Hippocampal formation (tissue), 2 donors: ENCODE measurements at regions not wholly inside any gene's neighbourhood (a gene's known extent, or its start where the extent isn't known, plus 50 kb on each side); places are given as distances from the start of the nearest gene placed in this dataset.
"Not testable (repeated sequence)": the region's sequence is repeated elsewhere in the genome, so short reads cannot be mapped to it uniquely, and the experiment has no call there.

ENCODE experiments used
- DNase-seq, 2 donors: peaks; one replicate each; lab custom pipeline; 2025; lab: John Stamatoyannopoulos, UW

DNA sequence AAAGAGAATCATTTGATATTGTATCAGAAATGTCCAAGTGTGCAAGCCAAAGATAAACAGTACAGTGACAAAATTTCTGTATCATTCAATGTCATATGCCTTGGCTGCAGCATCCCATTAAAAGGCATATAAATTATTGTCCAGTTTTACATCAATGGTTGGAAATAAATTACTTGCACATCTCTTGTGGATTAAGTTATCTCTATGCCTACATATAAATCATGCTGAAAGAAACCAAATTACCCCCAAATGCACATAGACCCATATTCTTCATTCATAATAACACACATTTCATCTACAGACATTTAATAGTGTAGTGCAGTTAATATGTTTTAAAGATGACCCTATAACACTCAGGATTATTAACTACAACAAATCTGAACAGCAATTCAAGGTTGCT lies 1415.7 kb upstream of the PCDH9 start:
- DNase-seq: no peak

DNA sequence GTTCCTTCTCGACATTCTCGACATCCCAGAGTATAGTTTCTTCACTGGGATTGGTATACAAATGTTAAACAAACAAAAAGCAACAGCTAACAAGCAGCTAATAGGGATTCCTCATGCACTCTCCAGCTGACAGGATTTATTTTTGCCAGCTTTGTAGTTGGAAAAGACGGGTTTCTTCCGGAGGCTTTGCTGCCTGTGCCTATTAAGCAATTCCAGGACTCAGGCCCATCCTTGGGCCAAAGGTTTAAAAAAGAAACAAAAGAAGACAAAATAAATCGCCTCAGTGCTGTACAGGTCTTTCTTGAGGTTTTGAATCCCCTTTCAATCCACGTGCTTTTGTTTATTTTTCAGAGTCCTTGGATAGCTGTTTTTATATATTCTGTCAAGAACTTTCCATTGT lies 1414.5 kb upstream of the PCDH9 start:
- DNase-seq: no peak

DNA sequence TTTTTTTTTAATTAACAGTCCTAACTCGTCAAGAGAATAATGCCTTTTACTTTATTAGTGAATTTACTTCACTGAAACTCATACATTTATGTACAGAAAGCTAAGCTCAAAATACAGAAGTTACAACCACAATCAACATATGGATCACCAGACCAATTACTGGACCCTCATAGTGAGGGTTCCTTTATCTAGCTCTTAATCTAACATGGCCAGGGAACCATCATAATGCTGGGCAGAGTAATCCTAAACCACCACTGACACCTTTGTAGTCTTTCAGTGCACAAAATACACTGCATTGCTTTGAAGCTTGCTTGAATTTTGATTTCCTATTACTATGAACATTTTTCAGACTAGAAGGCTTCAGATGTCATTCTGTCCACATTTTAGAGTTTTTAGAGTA lies 1406.6 kb upstream of the PCDH9 start:
- DNase-seq: no peak

DNA sequence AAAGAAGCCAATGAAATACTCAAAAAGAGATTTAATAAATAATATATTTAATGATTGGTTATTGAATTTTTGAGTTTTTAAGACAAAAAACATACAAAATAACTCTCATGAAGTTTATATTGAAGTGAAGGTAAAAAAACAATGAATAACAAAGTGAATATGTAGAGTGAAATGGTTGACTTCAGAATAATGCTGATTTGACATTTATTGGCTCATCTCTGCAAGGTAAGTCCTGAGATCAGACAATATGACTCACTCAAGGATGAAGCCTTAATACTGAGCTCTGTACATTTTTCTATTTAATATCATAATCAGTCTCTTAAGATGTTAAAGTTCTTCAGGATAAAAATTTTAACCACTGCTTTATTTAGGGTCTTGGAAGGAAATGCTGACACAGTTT lies 1398.9 kb upstream of the PCDH9 start:
- no peak for DNase-seq

DNA sequence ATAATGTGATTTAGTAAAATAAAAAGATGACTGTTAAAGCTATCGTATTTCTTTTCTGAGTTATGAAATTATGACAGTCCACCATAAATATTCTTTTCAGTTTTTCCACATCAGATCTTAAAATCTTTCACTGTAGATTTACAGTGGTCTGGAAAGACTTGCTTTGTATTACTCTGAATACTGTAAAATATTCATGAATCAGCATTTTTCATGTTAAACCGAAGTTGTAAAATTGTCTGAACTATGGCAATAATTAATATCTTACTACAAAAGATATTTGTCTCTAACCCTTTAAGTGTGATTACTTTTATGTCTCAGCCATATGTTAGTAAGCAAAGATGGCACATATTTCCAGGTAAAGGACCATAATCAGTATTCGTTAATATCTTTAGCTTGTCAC lies 1397.2 kb upstream of the PCDH9 start:
- no peak for DNase-seq

DNA sequence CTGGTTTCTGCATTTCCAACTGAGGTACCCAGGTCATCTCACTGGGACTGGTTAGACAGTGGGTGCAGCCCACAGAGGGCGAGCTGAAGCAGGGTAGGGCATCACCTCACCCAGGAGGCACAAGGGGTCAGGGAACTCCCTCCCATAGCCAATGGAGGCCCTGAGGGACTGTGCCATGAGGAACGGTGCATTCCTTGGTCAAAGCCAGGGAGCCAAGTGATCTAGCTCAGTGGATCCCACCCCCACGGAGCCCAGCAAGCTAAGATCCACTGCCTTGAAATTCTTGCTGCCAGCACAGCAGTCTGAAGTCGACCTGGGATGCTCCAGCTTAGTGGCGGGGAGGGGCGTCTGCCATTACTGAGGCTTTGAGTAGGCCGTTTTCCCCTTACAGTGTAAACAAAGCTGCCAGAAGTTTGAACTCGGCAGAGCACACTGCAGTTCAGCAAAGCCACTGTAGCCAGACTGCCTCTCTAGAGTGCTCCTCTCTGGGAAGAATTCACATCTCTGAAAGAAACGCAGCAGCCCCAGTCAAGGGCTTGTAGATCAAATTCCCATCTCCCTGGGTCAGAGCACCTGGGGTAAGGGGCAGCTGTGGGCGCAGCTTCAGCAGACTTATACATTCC lies 1386.6 kb upstream of the PCDH9 start:
- no peak for DNase-seq

DNA sequence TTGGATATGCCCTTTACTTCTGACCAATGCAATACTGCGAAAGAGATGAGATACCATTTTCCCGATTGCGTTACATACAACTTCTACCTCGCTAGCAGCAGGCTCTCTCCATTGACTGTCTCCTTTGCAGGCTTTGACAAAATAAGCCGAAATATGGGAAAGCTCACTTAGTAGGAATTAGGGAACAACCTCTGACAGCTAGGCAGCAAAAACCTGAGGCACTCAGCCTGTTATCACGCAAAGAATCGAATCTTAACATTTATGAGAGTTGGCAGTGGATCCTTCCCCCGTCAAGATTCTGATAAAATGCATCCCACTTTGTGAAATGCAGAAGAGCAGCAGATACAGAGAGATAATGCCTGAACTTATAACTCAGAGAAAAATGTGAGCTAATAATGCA lies 1379.5 kb upstream of the PCDH9 start:
- no peak for DNase-seq

DNA sequence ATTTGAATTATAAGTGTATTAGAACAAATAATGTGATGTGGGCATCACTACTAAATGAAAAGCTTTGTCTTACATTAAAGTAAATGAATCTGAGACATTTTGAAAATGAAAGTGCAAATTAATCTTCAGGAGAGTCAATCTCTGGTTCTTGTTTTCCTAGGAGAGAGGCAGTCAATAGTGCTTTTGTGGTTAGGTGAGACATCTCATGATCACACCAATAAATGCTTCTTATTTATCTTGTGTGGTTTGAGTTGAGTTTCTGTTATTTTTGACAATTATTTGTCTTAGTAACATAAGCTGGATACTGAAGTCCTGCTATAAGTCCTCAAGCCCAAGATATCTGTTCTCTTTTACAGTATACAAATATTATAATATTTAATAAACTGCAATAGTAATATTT lies 1378.0 kb upstream of the PCDH9 start:
- DNase-seq: no peak

DNA sequence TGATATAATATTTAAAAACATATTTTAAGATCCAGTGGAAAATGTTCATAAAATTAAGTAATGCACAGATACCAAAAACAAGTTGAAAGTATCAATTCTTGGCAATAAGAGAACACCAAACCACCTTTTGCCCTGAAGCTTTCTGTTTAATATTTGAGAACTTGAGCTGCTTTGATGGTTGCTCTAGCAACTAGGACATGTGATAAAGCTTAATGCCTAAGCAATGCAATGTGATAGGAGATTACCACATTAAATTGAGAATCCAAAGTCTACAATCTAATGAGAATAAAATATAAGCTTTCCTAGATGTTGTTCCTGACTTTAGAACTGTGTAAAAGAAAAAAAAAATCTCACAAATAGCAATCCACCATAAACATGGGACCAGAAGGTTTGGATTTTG lies 1367.5 kb upstream of the PCDH9 start:
- no peak for DNase-seq

DNA sequence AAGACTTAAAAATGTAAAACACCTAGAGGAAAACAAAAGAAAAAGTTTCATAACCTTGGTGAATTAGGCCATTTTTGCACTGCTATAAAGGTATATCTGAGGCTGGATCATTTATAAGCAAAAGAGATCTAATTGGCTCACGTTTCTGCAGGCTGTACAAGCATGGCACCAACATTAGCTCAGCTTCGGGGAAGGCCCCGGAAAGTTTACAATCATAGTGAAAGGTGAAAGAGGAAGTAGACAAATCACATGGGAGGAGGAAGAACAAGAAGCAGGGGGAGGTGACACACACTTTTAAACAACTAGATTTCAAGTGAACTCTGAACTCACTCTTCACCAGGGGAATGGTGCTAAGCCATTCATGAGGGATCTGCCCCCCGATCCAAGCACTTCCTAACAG lies 1358.5 kb upstream of the PCDH9 start:
- no peak for DNase-seq

DNA sequence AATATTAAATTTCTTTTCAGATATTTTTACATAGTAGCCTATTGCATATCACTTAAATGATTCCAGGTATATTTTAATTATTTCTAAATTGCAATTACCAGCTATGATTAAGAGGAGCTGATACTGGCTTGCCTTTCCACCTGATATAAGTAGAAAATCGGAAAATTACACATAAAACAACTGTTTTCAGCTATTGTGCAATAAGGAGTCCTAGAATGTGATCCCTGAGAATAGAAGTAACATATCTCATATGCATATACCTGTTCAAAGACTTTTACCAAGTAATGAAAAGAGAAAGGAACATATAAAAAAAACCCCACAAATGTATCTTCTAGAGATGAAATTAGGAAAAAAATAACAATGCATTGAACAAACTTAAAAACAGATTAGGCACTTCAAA lies 1354.6 kb upstream of the PCDH9 start:
- no peak for DNase-seq

DNA sequence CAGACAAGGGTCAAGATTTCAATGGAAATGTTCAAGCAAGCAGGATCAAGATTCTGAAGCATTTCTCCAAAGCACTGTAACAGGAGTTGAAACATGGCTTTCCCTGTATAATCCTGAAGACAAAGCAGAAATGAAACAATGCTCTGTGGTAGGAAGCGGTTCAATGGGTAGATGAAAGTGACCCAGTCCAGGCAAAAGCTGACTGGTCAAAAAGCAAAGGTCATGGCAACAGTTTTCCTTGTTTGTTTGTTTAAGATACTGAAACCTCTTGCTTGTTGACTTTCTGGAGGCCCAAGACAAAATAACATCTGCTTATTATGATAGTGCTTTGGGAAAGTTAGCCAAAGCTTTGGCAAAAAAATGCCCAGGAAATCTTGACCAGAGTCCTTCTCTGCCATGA lies 1343.9 kb upstream of the PCDH9 start:
- DNase-seq: no peak

DNA sequence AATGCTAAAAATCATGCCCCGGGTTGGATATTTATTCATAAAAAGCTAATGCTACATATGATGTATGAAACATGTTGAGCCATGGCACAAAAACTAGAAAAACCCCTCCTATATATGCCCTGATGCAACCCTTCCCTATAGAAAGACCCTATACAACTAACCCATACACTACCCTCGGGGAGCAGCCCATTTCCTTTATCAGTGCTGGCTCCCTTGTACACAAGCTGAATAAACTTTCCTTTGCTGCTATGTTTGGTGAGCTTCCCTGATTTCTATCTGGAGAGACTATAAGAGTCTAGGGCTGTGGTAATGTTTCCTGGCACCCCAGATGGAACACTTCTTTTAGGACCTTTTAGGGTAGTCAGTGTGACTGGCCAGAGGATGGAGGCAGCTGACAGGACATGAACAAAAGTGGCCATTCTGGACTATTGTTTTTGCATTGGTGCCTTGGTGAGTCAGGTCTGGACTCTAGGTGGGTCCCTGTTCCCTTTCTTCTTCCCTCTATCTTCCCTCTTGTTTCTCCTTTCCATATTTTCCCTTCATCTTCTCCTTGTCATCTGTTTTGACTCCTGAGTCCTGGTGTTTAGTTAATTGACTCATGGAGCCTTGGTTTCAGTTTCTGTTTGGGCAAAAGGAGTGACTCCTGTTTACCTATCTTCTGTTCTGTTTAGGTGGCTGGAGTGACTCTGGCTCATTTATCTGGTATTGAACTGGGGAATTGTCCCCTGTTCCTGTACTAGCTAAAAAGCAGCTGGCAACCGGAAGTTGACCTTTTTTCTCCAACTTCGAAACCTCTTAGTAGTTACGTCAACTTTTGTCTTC lies 1321.8 kb upstream of the PCDH9 start:
- DNase-seq: no peak

DNA sequence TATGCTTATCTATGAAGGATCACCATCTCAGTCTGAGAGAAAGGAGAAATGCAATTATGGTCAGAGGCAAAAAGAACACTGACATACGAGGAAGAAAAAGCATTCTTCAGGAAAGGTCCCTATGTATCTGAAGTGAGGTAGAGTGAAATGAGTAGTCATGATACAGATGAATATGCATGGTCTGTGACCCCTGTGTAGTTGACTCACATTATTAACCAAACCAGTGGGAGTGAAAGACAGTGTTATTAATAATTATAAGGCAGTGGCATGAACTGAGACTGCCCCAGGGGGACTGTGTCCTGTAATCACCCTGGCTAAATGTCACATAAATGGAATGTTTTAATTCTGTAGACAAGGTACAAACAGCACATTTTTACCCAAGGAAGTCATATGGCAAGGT lies 1320.2 kb upstream of the PCDH9 start:
- DNase-seq: no peak

DNA sequence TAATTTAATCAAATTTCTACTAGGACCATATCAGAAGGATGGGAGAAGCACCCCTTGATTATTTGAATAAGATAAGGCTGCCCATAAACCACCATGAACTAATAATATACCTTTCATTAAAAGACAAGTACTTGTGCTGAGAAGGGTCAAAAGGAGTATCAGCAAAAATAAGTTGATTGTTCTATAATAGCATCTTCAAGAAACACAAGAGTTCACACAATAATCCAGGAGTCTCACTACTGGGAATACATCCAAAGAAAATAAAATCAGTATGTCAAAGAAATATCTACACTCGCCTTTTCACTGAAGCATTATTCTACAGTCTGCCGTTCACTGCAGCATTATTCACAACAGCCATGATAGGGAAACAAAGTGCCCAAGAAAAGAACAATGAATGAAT lies 1310.1 kb upstream of the PCDH9 start:
- no peak for DNase-seq

DNA sequence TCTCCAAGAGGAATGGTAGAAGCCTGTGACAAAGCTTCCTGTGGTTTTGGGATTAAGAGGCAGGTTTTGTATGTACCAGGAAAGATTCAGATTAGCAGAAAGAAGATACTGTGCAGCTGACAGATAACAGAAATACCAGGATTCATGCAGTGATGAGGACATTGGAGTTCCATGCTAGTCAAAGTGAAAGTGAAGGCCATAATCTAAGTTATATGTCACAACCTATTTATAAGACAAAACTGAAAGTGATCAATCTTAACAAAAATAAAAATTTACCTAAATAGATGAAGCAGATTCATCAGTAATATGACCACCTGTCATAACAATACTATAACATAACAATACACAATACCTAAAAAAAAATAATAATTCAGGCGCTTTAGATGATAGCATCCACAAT lies 1305.2 kb upstream of the PCDH9 start:
- no peak for DNase-seq

DNA sequence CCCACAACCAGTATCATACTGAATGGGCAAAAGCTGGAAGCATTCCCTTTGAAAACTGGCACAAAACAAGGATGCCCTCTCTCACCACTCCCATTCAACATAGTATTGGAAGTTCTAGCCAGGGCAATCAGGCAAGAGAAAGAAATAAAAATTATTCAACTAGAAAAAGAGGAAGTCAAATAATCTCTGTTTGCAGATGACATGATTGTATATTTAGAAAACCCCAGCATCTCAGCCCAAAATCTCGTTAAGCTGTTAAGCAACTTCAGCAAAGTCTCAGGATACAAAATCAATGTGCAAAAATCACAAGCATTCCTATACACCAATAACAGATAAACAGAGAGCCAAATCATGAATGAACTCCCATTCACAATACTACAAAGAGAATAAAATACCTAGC lies 1297.0 kb upstream of the PCDH9 start:
- not testable (repeated sequence) for DNase-seq

DNA sequence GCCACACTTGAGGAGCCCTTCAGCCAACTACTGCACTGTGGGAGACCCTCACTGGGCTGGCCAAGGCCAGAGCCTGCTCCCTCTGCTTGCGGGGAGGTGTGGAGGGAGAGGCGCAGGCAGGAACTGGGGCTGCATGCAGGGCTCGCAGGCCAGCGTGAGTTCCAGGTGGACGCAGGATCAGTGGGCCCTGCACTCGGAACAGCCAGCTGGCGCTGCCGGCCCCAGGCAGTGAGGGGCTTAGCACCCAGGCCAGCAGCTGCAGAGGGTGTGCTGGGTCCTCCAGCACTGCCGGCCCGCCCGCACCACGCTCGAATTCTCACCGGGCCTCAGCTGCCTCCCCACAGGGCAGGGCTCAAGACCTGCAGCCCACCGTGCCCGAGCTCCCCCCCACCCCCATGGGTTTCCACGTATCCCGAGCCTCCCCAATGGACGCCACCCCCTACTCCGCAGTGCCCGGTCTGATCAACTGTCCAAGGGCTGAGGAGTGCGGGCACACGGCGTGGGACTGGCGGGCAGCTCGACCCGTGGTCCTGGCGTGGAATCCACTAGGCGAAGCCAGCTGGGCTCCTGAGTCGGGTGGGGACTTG lies 1293.8 kb upstream of the PCDH9 start:
- no peak for DNase-seq

DNA sequence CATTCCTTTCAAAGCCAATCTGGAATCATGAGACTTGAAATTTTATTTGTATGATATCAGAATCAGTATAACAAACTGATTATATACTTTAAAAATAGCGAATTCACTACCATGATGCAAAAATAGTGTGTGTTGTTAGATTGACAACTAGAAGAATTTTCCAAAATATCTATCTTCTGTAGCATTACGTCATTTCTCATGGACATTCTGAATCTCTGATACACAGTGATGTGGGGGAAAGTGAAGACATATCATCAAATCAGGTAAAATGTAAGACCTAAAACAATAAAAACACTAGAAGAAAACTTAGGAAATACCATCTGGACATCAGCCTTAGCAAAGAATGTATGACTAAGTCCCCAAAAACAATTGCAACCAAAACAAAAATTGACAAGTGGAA lies 1292.0 kb upstream of the PCDH9 start:
- no peak for DNase-seq

DNA sequence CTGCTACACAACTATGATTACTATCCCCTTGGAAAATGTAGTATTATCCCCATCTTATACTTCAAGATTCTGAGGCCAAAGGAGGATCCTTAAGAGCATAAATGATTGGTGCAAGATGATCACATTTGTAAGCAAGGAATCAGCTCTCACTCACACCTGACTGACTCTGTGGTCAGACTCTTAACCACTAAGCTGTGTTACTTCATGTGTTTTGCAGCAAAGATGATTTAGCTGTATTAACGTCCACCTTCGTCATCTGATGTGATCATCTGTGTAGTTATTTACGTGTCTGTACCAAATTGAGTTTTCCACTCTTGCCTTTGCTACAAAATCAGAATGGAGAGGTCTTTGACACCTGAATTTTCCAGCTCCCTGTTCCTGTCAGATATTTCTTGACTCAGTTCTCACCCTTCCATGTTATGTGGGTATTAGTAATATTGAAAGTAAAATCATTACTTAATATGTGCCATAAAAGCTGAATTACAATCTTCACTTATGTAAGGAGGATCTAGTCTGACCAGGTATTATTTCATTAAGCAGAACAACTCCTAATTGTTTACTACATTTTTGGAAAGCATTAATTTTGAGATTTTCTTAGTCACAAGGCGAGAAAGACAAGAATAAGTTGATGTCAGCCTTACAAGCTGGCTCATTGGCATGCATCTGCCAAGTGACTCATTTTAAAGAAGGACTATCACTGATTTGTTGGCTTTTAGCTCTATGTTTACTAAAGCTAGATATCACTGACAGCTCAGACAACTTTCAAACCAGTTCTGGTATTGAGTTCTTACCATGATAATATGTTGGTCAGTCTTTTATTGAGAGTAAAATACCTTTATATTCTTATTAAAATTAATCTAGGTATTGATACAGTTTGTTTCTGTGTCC lies 1279.8 kb upstream of the PCDH9 start:
- DNase-seq: no peak

DNA sequence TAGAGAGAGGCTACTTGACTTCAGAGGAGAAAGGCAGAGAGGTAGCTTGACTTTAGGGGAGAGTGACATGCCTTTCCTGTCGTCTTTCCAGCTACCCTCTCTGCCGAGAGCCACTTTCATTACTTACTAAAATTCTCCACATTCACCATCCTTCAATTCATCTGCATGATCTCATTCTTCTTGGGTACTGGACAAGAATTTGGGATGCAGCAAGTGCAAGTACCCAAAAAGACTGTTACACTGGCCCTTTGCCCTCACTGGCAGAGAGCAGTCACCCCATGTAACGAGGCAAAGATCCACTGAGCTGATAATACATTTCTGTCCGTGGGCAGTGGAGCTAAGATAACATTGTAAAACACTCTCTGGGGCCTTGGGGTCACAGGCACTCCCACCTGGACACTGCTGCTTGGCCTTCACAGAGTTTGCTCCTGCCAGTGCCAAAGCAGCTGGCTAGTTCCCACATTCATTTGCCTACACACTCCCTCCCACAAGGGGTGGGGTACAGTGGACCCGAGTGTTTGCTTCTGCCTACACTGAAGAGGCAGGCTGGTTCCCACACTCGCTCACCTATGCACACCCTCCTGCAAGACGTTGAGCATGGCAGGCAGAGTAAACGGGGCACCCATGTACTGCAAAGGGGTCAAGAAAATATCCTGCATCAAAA lies 1276.9 kb upstream of the PCDH9 start:
- DNase-seq: no peak

DNA sequence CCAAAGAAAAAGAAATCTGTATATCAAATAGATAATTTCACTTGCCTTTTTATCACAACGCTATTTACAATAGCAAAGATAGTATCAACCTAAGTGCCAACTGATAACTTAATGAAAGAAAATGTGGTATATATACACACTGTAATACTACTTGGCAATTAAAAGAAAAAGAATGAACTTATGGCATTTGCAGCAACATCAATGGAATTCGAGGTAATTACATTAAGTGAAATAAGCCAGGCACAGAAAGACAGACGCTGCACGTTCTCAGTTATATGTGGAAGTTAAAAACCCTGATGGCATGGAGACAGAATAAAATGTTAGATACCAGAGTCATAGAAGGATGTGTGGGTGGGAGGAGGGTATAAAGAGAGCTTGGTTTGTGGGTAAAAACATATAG lies 1260.5 kb upstream of the PCDH9 start:
- no peak for DNase-seq
